D721Med (cell line): ENCODE measurements at regions not wholly inside any gene's neighbourhood (a gene's known extent, or its start where the extent isn't known, plus 50 kb on each side); places are given as distances from the start of the nearest gene placed in this dataset.

Experiments used
- DNase-seq: peaks from one replicate; pipeline ENCODE4 v3.0.0; 2011; ENCODE audit warnings: low spot score; ENCODE audit not compliant: insufficient read length
- FAIRE-seq: peaks from 2 replicates; lab custom pipeline; 2011; peaks lifted over from hg19 to GRCh38; lab: Jason Lieb, UNC
- CTCF ChIP-seq: IDR thresholded peaks from 2 replicates; pipeline ENCODE4 v1.5.1; 2012; ENCODE audit warnings: mild to moderate bottlenecking, control low read depth; ENCODE audit not compliant: insufficient read depth; ENCODE audit errors: missing control alignments

- DNase-seq (no peak), FAIRE-seq (no peak)
- TF ChIP-seq CTCF = no peak
Observed at GRCh38 chr2:8061219-8061618, 620.6 kb upstream of the ID2 start.

- DNase-seq = no peak
- FAIRE-seq = no peak
- no peak for TF ChIP-seq CTCF
Observed at GRCh38 chr2:8064603-8065002, 617.3 kb upstream of the ID2 start.

- FAIRE-seq (no peak), DNase-seq (no peak)
- no peak for TF ChIP-seq CTCF
Observed at GRCh38 chr2:8065191-8065590, 616.7 kb upstream of the ID2 start.

GRCh38 chr2:8067784-8068336 is 614.0 kb upstream of the ID2 start:
- no peak for TF ChIP-seq CTCF
- DNase-seq = no peak
- no peak for FAIRE-seq

DNA sequence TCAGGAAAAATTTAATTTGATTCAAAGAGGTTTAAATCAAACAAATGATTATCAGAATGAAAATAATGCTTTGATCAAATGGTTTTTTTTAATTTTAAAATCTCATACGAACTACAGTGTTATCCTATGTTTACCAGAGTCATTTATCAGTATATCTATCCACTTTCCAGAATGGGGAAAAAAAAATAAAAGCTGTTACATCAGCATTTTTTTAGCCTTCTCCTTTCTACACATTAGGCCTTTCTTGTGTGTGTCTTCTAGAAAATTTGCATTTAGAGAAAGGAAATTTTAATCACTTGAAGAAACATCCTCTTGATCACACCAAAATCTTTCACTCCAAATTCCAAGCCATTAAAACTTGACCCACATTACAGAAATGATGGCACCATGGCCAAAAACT is 608.9 kb upstream of the ID2 start:
- DNase-seq (no peak), FAIRE-seq (no peak)
- TF ChIP-seq CTCF = no peak

GRCh38 chr2:8073916-8074315 is 607.9 kb upstream of the ID2 start:
- no peak for FAIRE-seq
- no peak for DNase-seq
- TF ChIP-seq CTCF = no peak

DNA sequence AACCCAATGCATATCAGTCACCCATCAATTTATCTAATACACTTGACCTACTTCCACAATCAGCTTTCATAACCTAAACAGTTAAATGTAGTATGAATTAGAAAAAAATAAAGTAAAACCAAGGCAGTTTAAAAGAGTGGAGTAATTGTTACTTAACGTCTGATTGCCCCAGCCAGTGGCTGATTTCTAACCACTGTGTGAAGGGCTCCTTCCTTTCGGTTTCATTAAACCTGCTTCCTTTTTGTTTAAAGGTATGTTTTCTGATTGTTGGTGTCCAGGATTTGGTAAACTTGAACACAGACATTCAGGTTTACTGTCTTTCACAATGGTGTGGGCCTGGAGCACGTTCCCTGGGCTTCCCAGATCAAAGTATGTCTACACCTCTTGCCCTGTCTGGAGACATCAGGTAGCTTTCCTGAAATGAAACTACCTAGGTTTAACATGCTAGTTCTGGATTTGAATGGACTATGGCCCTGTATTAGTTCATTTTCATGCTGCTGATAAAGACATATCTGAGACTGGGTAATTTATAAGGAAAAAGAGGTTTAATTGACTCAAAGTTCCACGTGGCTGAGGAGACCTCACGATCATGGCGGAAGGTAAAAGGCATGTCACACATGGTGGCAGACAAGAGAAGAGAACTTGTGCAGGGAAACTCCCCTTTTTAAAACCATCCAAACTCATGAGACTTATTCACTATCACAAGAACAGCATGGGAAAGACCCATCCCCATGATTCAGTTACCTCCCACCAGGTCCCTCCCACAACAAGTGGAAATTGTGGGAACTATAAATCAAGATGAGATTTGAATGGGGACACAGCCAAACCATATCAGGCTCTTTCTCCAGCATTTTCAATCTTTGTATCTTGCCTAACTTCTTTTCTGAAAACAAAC is 605.2 kb upstream of the ID2 start:
- DNase-seq (no peak), FAIRE-seq (no peak)
- no peak for TF ChIP-seq CTCF
